ENCODE measurements at regions not wholly inside any gene's neighbourhood (a gene's known extent, or its start where the extent isn't known, plus 50 kb on each side); places are given as distances from the start of the nearest gene placed in this dataset.
A peak's percentile ranks its signal among the peaks of the same experiment; 100 is the strongest.

DNA sequence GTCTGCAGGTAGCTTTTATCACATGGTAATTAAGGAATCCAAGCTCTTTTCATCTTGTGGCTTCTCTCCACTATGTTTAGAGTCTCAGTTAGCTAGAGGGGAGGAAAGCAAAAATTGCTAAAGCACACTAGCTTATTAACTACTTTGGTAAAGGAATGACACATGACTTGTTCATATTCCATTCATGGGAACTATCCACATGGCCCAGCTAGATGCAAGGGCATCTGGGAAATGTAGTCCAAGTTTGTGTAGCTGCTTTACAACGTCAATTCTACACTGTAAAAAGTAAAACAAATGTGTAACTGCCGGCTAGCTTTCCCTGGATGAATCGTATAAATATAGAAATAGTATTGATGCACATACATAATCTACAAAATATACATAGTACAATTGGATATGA, 244.5 kb upstream of the LRFN5 start:
- H3K4ac ChIP-seq (ENCODE audit: low read depth, low read length): no peak overlapping the region
- no peak overlapping the region for H2BK12ac ChIP-seq (ENCODE audit: low read length)
- H3K9me3 ChIP-seq (ENCODE audit: insufficient read depth, low read depth, low read length): no peaks in the 10 kb centered on the region
- WGBS (ENCODE audit: extremely low coverage, insufficient coverage, insufficient read length): no CpG with 5 or more reads among the region's 3 CpGs
- no peak overlapping the region for H3K9ac ChIP-seq (ENCODE audit: low read length)
- no peaks in the 10 kb centered on the region for H3K27me3 ChIP-seq (ENCODE audit: insufficient read depth, low read length)
- no peak overlapping the region for H2AK5ac ChIP-seq (ENCODE audit: low read length)
- no peak overlapping the region for H3K4me3 ChIP-seq (ENCODE audit: low read depth, low read length)
- H2BK5ac ChIP-seq (ENCODE audit: low read depth, low read length, poor library complexity): no peak overlapping the region
- no peak overlapping the region for H4K8ac ChIP-seq (ENCODE audit: low read depth, low read length)
- H3K4me2 ChIP-seq (ENCODE audit: low read length): no peak overlapping the region
- no peak overlapping the region for H3K27ac ChIP-seq (ENCODE audit: low read depth, low read length)
- H3K18ac ChIP-seq (ENCODE audit: low read length): no peak overlapping the region
- no peak overlapping the region for H2AFZ ChIP-seq (ENCODE audit: insufficient read depth, low read length, poor library complexity)
- H3K14ac ChIP-seq (ENCODE audit: low read length): no peak overlapping the region
- H4K12ac ChIP-seq (ENCODE audit: low read depth, low read length): no peak overlapping the region
- no peak overlapping the region for H3K23ac ChIP-seq (ENCODE audit: low read length)
- DNase-seq: peak in 1 of 2 donors; percentile 5
- no peaks in the 10 kb centered on the region for H3K79me2 ChIP-seq (ENCODE audit: control insufficient read depth, insufficient read depth, low read length, poor library complexity)
- H2BK120ac ChIP-seq (ENCODE audit: insufficient read depth, low read length, poor library complexity): no peak overlapping the region
- H3K4me1 ChIP-seq (ENCODE audit: control insufficient read depth in 1 of 2, insufficient read depth in 2 of 2, low read length in 2 of 2): no peaks in the 10 kb centered on the region
- no peaks in the 10 kb centered on the region for H3K36me3 ChIP-seq (ENCODE audit: control insufficient read depth in 1 of 2, insufficient read depth in 2 of 2, low read length in 2 of 2)
- no peaks in the 10 kb centered on the region for H3K79me1 ChIP-seq (ENCODE audit: low read length)
- H4K91ac ChIP-seq (ENCODE audit: low read depth, low read length): no peak overlapping the region

DNA sequence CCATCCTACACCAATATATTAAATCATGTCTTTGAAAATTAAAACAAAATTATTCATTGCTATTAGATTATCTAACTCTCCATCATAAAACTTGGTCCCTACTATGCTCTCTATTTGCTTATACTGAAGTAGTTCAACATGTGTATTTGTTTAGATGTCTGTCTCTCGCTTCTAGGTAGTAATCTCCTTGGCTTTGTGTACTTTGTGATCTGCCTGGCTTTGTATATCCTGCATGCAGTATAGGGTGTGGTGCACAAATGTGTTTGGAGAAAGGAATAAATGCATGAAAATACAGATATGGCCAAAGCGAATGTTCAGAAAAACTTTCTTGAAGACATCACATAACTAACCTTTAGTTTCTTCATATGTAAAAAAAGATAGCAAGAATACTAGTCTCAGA, 246.6 kb upstream of the LRFN5 start:
- no peak overlapping the region for H3K14ac ChIP-seq (ENCODE audit: low read length)
- H2AK5ac ChIP-seq (ENCODE audit: low read length): no peak overlapping the region
- DNase-seq: no peak
- no peak overlapping the region for H4K91ac ChIP-seq (ENCODE audit: low read depth, low read length)
- H3K9me3 ChIP-seq (ENCODE audit: insufficient read depth, low read depth, low read length): no peaks in the 10 kb centered on the region
- H2BK5ac ChIP-seq (ENCODE audit: low read depth, low read length, poor library complexity): no peak overlapping the region
- no peak overlapping the region for H3K4me3 ChIP-seq (ENCODE audit: low read depth, low read length)
- no CpG with 5 or more reads among the region's 2 CpGs for WGBS (ENCODE audit: extremely low coverage, insufficient coverage, insufficient read length)
- no peak overlapping the region for H3K4ac ChIP-seq (ENCODE audit: low read depth, low read length)
- H3K18ac ChIP-seq (ENCODE audit: low read length): no peak overlapping the region
- no peaks in the 10 kb centered on the region for H3K36me3 ChIP-seq (ENCODE audit: control insufficient read depth in 1 of 2, insufficient read depth in 2 of 2, low read length in 2 of 2)
- H3K4me2 ChIP-seq (ENCODE audit: low read length): no peak overlapping the region
- no peak overlapping the region for H3K9ac ChIP-seq (ENCODE audit: low read length)
- no peaks in the 10 kb centered on the region for H3K79me2 ChIP-seq (ENCODE audit: control insufficient read depth, insufficient read depth, low read length, poor library complexity)
- no peak overlapping the region for H2AFZ ChIP-seq (ENCODE audit: insufficient read depth, low read length, poor library complexity)
- no peak overlapping the region for H2BK120ac ChIP-seq (ENCODE audit: insufficient read depth, low read length, poor library complexity)
- no peak overlapping the region for H4K12ac ChIP-seq (ENCODE audit: low read depth, low read length)
- H3K79me1 ChIP-seq (ENCODE audit: low read length): no peaks in the 10 kb centered on the region
- no peak overlapping the region for H4K8ac ChIP-seq (ENCODE audit: low read depth, low read length)
- no peak overlapping the region for H3K27ac ChIP-seq (ENCODE audit: low read depth, low read length)
- H2BK12ac ChIP-seq (ENCODE audit: low read length): no peak overlapping the region
- no peak overlapping the region for H3K23ac ChIP-seq (ENCODE audit: low read length)
- no peaks in the 10 kb centered on the region for H3K4me1 ChIP-seq (ENCODE audit: control insufficient read depth in 1 of 2, insufficient read depth in 2 of 2, low read length in 2 of 2)
- no peaks in the 10 kb centered on the region for H3K27me3 ChIP-seq (ENCODE audit: insufficient read depth, low read length)

DNA sequence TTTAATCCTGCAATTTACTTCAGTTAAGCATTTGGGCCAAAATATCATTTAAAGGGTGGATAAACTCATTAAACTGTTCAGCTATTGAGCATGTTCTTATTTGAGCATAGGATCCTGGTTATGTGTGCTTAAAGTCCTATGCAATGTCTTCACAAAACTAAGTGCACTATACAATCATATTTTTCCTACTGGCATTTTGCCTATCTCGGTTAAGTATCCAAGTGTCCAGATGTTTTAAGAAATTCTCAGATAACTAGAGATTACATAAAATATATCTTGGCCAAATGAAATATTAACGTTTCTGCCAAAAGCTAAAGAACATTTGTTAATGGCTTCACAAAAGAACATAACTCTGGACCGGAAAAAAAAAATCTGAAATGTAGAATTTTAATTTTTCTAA, 250.8 kb upstream of the LRFN5 start:
- H3K4ac ChIP-seq (ENCODE audit: low read depth, low read length): no peak overlapping the region
- H3K27ac ChIP-seq (ENCODE audit: low read depth, low read length): no peak overlapping the region

DNA sequence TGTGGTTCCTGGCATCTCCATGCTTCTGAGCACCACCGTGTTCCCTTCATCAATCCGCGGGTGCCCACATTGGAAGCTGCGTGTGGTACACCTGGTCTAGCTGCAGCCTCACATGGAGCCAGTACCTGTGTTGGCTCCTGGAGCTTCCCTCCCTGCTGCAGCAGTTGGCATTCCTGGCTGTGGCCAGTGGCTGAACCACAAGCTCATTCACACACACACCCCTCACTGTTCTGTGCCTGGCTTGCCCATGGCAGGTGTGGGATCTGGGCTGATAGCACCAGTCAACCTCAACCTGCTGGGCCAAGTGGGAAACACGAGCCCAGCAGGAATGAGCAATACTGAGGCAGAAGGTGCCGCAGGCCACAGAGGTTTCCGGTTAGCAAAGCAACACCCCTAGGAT, 256.2 kb upstream of the LRFN5 start:
- Histone ChIP-seq H3K27ac (ENCODE audit: low read depth, low read length) (no peak overlapping the region), H2BK120ac (ENCODE audit: insufficient read depth, low read length, poor library complexity) (no peak overlapping the region), H2BK5ac (ENCODE audit: low read depth, low read length, poor library complexity) (no peak overlapping the region), H3K18ac (ENCODE audit: low read length) (no peak overlapping the region), H3K36me3 (ENCODE audit: control insufficient read depth in 1 of 2, insufficient read depth in 2 of 2, low read length in 2 of 2) (no peaks in the 10 kb centered on the region), H3K27me3 (ENCODE audit: insufficient read depth, low read length) (no peaks in the 10 kb centered on the region), H3K4me2 (ENCODE audit: low read length) (no peak overlapping the region), H3K79me2 (ENCODE audit: control insufficient read depth, insufficient read depth, low read length, poor library complexity) (no peaks in the 10 kb centered on the region), H3K79me1 (ENCODE audit: low read length) (no peaks in the 10 kb centered on the region), H4K8ac (ENCODE audit: low read depth, low read length) (no peak overlapping the region), H3K9ac (ENCODE audit: low read length) (no peak overlapping the region), H3K4me1 (ENCODE audit: control insufficient read depth in 1 of 2, insufficient read depth in 2 of 2, low read length in 2 of 2) (no peaks in the 10 kb centered on the region), H3K4me3 (ENCODE audit: low read depth, low read length) (no peak overlapping the region), H3K9me3 (ENCODE audit: insufficient read depth, low read depth, low read length) (peaks cover 1% of the 10 kb centered on the region), H4K12ac (ENCODE audit: low read depth, low read length) (no peak overlapping the region), H3K23ac (ENCODE audit: low read length) (no peak overlapping the region), H2BK12ac (ENCODE audit: low read length) (no peak overlapping the region), H2AFZ (ENCODE audit: insufficient read depth, low read length, poor library complexity) (no peak overlapping the region), H3K4ac (ENCODE audit: low read depth, low read length) (no peak overlapping the region), H3K14ac (ENCODE audit: low read length) (no peak overlapping the region), H2AK5ac (ENCODE audit: low read length) (no peak overlapping the region), H4K91ac (ENCODE audit: low read depth, low read length) (no peak overlapping the region)
- DNase-seq: no peak
- WGBS (ENCODE audit: extremely low coverage, insufficient coverage, insufficient read length): no CpG with 5 or more reads among the region's 7 CpGs

More for the DNA sequence above, 250.8 kb upstream of the LRFN5 start:
- no peak overlapping the region for H2BK5ac ChIP-seq (ENCODE audit: low read depth, low read length, poor library complexity)
- H3K4me1 ChIP-seq (ENCODE audit: control insufficient read depth in 1 of 2, insufficient read depth in 2 of 2, low read length in 2 of 2): no peaks in the 10 kb centered on the region
- H3K23ac ChIP-seq (ENCODE audit: low read length): no peak overlapping the region
- H3K9ac ChIP-seq (ENCODE audit: low read length): no peak overlapping the region
- H3K79me2 ChIP-seq (ENCODE audit: control insufficient read depth, insufficient read depth, low read length, poor library complexity): no peaks in the 10 kb centered on the region
- no CpG with 5 or more reads among the region's 3 CpGs for WGBS (ENCODE audit: extremely low coverage, insufficient coverage, insufficient read length)
- no peak overlapping the region for H3K18ac ChIP-seq (ENCODE audit: low read length)
- no peaks in the 10 kb centered on the region for H3K36me3 ChIP-seq (ENCODE audit: control insufficient read depth in 1 of 2, insufficient read depth in 2 of 2, low read length in 2 of 2)
- H3K4me2 ChIP-seq (ENCODE audit: low read length): no peak overlapping the region
- H4K8ac ChIP-seq (ENCODE audit: low read depth, low read length): no peak overlapping the region
- H3K4me3 ChIP-seq (ENCODE audit: low read depth, low read length): no peak overlapping the region
- no peak overlapping the region for H2BK120ac ChIP-seq (ENCODE audit: insufficient read depth, low read length, poor library complexity)
- H3K9me3 ChIP-seq (ENCODE audit: insufficient read depth, low read depth, low read length): no peaks in the 10 kb centered on the region
- no peak for DNase-seq
- no peak overlapping the region for H4K91ac ChIP-seq (ENCODE audit: low read depth, low read length)
- H2BK12ac ChIP-seq (ENCODE audit: low read length): no peak overlapping the region
- H3K79me1 ChIP-seq (ENCODE audit: low read length): no peaks in the 10 kb centered on the region
- no peak overlapping the region for H3K14ac ChIP-seq (ENCODE audit: low read length)
- no peaks in the 10 kb centered on the region for H3K27me3 ChIP-seq (ENCODE audit: insufficient read depth, low read length)
- no peak overlapping the region for H4K12ac ChIP-seq (ENCODE audit: low read depth, low read length)
- no peak overlapping the region for H2AK5ac ChIP-seq (ENCODE audit: low read length)
- H2AFZ ChIP-seq (ENCODE audit: insufficient read depth, low read length, poor library complexity): no peak overlapping the region

Measured in trophoblast cell (in vitro differentiated cells and primary cell).